ENCODE measurements at regions not wholly inside any gene's neighbourhood (a gene's known extent, or its start where the extent isn't known, plus 50 kb on each side); places are given as distances from the start of the nearest gene placed in this dataset.

DNA sequence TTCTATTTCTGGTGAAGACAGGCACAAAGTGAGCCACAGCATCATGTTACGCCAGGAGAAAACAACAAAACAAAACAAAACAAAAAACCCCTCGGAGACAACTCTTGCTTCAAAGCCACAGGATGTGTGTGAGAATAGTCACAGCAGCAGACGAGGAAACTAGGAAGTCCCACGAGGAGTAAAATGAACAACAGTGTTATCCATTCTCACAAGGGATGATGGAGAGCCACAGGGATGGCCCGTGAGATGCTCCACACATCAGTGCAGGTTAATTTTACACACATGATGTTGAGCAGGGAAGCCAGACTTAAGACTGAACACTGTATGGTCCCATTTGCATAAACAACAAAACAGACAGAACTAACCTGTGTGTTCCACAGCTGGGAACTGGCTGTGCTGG lies 128.5 kb upstream of the TMEM18 start:
- TF ChIP-seq, protein P1, sequence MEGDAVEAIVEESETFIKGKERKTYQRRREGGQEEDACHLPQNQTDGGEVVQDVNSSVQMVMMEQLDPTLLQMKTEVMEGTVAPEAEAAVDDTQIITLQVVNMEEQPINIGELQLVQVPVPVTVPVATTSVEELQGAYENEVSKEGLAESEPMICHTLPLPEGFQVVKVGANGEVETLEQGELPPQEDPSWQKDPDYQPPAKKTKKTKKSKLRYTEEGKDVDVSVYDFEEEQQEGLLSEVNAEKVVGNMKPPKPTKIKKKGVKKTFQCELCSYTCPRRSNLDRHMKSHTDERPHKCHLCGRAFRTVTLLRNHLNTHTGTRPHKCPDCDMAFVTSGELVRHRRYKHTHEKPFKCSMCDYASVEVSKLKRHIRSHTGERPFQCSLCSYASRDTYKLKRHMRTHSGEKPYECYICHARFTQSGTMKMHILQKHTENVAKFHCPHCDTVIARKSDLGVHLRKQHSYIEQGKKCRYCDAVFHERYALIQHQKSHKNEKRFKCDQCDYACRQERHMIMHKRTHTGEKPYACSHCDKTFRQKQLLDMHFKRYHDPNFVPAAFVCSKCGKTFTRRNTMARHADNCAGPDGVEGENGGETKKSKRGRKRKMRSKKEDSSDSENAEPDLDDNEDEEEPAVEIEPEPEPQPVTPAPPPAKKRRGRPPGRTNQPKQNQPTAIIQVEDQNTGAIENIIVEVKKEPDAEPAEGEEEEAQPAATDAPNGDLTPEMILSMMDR (IDR thresholded peaks at IDR 0.05) = no peak
- TF ChIP-seq POLR2A (IDR thresholded peaks at IDR 0.05) (no peak), EP300 (IDR thresholded peaks at IDR 0.05) (no peak)

Data from ovary (tissue), 3 donors.